Activated CD4-positive, alpha-beta T cell treated with anti-CD3 and anti-CD28 coated beads for 36 hours (primary cell): ENCODE measurements at regions not wholly inside any gene's neighbourhood (a gene's known extent, or its start where the extent isn't known, plus 50 kb on each side); places are given as distances from the start of the nearest gene placed in this dataset.

ENCODE experiments used
- ATAC-seq: fragments of 200-7000 bp; cut with Tn5 transposase; one replicate; pipeline ENCODE4 v1.10.0; 2021; ENCODE audit warnings: mild to moderate bottlenecking, moderate library complexity
- CTCF ChIA-PET: fragments of 350-600 bp; sonication (Branson Sonifier 250); formaldehyde crosslinking; loops from one replicate; lab custom pipeline; 2021; ENCODE audit warnings: antibody characterized with exemption; lab: Charles Lee
- POLR2A ChIA-PET: fragments of 350-600 bp; sonication (Branson Sonifier 250); formaldehyde crosslinking; loops from one replicate; lab custom pipeline; 2021; ENCODE audit warnings: antibody characterized with exemption, inconsistent platforms; lab: Charles Lee
- DNase-seq: peaks from one replicate; pipeline ENCODE4 v3.0.0-alpha.2; 2020
- H3K27ac Mint-ChIP-seq: one replicate; pipeline ENCODE4 v1.8.0; 2021; ENCODE audit warnings: mixed read lengths
- H3K27me3 Mint-ChIP-seq: one replicate; pipeline ENCODE4 v1.8.0; 2021; ENCODE audit warnings: mixed read lengths
- H3K36me3 Mint-ChIP-seq: one replicate; pipeline ENCODE4 v1.8.0; 2021; ENCODE audit warnings: low read depth, mixed read lengths
- H3K4me1 Mint-ChIP-seq: one replicate; pipeline ENCODE4 v1.8.0; 2021; ENCODE audit warnings: mixed read lengths
- H3K4me3 Mint-ChIP-seq: one replicate; pipeline ENCODE4 v1.8.0; 2021; ENCODE audit warnings: mild to moderate bottlenecking, moderate library complexity, mixed read lengths
- H3K9me3 Mint-ChIP-seq: one replicate; pipeline ENCODE4 v1.8.0; 2021; ENCODE audit warnings: low read depth, mixed read lengths
- intact Hi-C, 2 experiments: fragments of 100-400 bp; cut with DNase I in 1 of 2; cut with micrococcal nuclease in 1 of 2; formaldehyde crosslinking; loops; one replicate each; pipeline versions ENCODE4 v1.14.2 to v1.15.1; 2022 to 2024; cut with DNase I, micrococcal nuclease

DNA sequence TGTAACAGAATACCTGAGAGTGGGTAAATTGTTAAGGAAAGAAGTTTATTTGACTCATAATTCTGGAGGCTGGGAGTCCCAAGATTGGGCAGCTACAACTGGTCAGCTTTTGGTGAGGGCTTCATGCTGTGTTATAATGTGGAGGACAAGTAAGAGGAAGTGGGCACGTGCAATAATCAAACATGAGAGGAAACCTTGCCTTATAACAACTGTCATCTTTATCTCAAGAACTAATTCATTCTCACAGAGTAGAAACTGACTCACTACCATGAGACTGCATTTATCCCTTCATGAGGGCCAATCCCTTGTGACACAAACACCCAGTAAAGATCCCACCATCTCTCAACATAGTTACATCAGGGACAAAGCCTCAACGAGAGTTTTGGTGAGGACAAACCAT, 318.1 kb upstream of the NT5C1B start:
- ATAC-seq (no peak), DNase-seq (no peak)
- CTCF ChIA-PET = no interaction called here
- peaks cover 2% of the 10 kb centered on the region for H3K9me3 Mint-ChIP-seq
- no peaks in the 10 kb centered on the region for H3K27me3 Mint-ChIP-seq
- intact Hi-C loops = no loop called here
- H3K4me3 Mint-ChIP-seq = no peak overlapping the region
- H3K27ac Mint-ChIP-seq = no peak overlapping the region
- no peaks in the 10 kb centered on the region for H3K36me3 Mint-ChIP-seq
- H3K4me1 Mint-ChIP-seq = no peaks in the 10 kb centered on the region
- POLR2A ChIA-PET = no interaction called here

DNA sequence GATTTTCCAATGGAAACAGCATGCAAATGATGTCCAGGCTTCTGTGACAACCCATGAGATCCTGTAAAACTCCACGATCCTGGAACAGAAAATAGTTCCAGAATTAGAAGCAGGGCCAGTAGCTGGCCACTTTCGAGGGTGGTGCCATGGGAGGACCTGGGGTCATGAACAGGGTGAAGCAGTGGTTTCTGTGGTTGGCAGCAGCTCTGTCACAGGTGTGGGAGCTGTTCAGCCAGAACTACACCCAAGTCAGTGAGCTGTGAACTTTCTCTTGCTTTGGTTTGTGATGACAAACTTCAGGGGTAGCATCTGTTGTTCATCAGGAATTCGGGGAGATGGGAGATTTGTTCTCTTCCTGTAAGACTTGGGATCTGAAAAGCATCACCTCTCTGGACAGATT, 314.4 kb upstream of the NT5C1B start:
- no peak overlapping the region for H3K27ac Mint-ChIP-seq
- no peak overlapping the region for H3K4me3 Mint-ChIP-seq
- ATAC-seq (no peak), DNase-seq (no peak)
- ChIA-PET POLR2A (no interaction called here), CTCF (interaction anchor here (0.7 kb wide), 1 partner anchor 65 kb away, joined by 3 read pairs; no protein-coding TSS in a partner anchor)
- no peaks in the 10 kb centered on the region for H3K4me1 Mint-ChIP-seq
- intact Hi-C loops = no loop called here
- H3K27me3 Mint-ChIP-seq = no peaks in the 10 kb centered on the region
- H3K9me3 Mint-ChIP-seq = peaks cover 2% of the 10 kb centered on the region
- no peaks in the 10 kb centered on the region for H3K36me3 Mint-ChIP-seq

DNA sequence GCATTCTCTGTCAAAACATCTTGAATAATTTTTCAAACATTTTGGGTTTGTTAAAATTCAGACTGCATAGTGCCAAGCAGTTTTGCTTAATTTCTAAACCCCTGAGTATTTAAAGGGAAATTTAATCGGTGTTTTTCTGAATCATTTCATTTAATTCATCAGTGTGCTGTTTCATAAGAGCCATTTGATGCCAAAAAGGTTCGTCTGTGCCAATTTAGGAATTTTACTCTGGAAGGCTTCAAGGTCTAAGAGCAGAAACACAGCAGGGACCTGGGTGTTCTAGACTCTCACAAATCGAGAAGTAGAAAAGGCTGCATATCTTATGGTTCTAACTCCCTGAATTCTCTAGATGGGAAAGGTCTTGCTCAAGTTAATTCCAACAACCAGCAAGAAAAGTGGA, 311.9 kb upstream of the NT5C1B start:
- no peaks in the 10 kb centered on the region for H3K27me3 Mint-ChIP-seq
- peaks cover 2% of the 10 kb centered on the region for H3K9me3 Mint-ChIP-seq
- ChIA-PET POLR2A (no interaction called here), CTCF (no interaction called here)
- H3K4me3 Mint-ChIP-seq = no peak overlapping the region
- no peak for DNase-seq
- H3K4me1 Mint-ChIP-seq = no peaks in the 10 kb centered on the region
- intact Hi-C loops = no loop called here
- ATAC-seq = no peak
- no peaks in the 10 kb centered on the region for H3K36me3 Mint-ChIP-seq
- no peak overlapping the region for H3K27ac Mint-ChIP-seq

DNA sequence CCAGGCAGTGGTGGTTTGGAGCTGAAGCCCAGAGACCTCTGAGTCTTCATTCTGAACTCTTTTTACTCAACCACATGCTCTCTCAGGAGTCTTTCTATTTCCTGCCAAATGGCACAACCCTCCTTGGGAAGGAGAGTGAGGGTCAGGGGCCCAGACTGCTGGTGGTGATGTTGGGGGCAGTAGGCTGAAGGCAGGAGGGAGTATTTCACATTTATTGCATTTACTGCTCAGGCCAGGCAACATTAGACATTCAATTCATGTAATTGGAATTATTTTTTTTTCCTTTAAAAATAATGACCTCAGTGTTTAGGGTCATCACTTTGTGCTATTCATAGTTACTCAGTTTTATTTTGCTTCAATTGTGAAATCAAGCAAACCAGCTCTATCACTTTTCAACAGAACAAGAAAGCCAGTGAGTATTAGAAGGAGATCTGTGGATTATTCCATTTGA, 311.3 kb upstream of the NT5C1B start:
- H3K27ac Mint-ChIP-seq = no peak overlapping the region
- POLR2A ChIA-PET = no interaction called here
- no peaks in the 10 kb centered on the region for H3K36me3 Mint-ChIP-seq
- H3K9me3 Mint-ChIP-seq = no peaks in the 10 kb centered on the region
- intact Hi-C loops = no loop called here
- ATAC-seq (no peak), DNase-seq (no peak)
- CTCF ChIA-PET = no interaction called here
- no peaks in the 10 kb centered on the region for H3K27me3 Mint-ChIP-seq
- no peaks in the 10 kb centered on the region for H3K4me1 Mint-ChIP-seq
- no peak overlapping the region for H3K4me3 Mint-ChIP-seq

DNA sequence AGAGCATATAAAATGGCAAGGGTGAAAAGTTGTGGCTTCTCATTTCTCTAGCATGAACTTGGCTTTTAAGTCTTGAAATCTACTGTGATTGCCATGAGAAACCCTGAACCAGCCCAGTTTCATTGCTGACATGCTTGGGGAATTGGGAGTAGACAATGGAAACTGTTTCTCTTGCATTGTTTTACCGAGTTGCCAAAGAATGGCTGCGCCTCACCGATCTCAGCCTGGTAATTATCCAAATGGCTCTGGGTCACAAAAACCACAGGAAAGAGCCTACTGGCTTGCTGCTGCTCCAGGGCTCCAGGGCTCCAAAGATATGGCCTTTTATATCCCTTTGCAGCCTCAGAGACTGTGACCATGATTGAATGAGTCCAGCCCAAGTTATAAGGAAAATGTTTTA, 310.4 kb upstream of the NT5C1B start:
- H3K27me3 Mint-ChIP-seq = no peaks in the 10 kb centered on the region
- H3K9me3 Mint-ChIP-seq = no peaks in the 10 kb centered on the region
- intact Hi-C loops = no loop called here
- H3K27ac Mint-ChIP-seq = no peak overlapping the region
- H3K4me1 Mint-ChIP-seq = no peaks in the 10 kb centered on the region
- CTCF ChIA-PET = no interaction called here
- DNase-seq (no peak), ATAC-seq (no peak)
- no peaks in the 10 kb centered on the region for H3K36me3 Mint-ChIP-seq
- no peak overlapping the region for H3K4me3 Mint-ChIP-seq
- POLR2A ChIA-PET = no interaction called here

DNA sequence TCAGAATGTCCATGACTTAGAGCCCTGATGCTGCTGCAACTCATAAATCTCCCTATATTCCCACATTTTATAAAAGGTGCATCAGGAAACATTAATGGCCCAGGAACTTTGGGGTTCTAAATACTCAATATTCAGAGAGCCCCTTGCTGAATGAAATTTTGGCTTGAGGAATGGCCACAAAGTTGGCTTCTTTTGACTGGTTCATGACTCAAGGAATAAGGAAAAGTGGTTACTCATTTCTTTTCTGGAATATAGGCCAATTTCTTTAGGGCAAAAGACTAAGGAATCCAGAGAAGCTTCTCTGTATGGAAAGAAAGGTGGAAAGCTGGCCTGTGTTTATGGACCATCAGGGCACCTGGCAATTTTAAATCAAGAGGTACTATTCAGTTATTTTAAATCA, 308.9 kb upstream of the NT5C1B start:
- no peak overlapping the region for H3K27ac Mint-ChIP-seq
- POLR2A ChIA-PET = no interaction called here
- ATAC-seq = no peak
- no peaks in the 10 kb centered on the region for H3K36me3 Mint-ChIP-seq
- no peaks in the 10 kb centered on the region for H3K4me1 Mint-ChIP-seq
- H3K9me3 Mint-ChIP-seq = no peaks in the 10 kb centered on the region
- intact Hi-C loops = no loop called here
- CTCF ChIA-PET = no interaction called here
- H3K27me3 Mint-ChIP-seq = no peaks in the 10 kb centered on the region
- no peak for DNase-seq
- no peak overlapping the region for H3K4me3 Mint-ChIP-seq

DNA sequence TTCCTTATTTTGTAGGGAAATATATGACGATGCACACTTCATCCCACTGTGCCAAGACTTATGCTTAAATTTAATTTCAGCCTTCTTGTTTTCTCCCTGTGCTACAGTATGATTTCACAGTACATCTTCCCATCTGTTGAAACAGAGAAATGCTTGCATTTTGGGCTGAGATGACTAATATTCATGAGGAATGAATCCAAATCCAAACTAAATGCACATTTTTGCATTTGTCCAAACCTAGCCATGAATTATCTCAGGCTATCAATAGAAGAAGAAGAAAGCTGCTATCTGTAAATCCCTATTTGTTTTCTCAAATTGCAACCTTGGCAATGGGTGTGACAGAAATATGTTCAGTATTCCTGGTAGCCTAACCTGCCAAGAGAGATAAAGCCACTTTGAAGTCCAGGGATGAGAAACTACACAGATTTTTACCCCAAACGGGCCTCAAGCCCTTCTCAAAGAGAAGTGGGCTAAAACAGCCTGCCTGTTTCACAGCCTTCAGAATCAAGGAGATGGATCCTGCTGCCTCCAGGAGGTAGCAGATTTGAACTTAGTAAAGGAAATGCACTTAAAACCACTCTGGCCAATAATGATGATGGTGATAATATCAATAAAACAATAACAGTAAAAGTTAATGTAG, 306.9 kb upstream of the NT5C1B start:
- CTCF ChIA-PET = no interaction called here
- no peaks in the 10 kb centered on the region for H3K4me1 Mint-ChIP-seq
- intact Hi-C loops = no loop called here
- no peak overlapping the region for H3K4me3 Mint-ChIP-seq
- no peaks in the 10 kb centered on the region for H3K36me3 Mint-ChIP-seq
- POLR2A ChIA-PET = no interaction called here
- DNase-seq = no peak
- H3K27me3 Mint-ChIP-seq = no peaks in the 10 kb centered on the region
- ATAC-seq = no peak
- H3K27ac Mint-ChIP-seq = no peak overlapping the region
- H3K9me3 Mint-ChIP-seq = no peaks in the 10 kb centered on the region

DNA sequence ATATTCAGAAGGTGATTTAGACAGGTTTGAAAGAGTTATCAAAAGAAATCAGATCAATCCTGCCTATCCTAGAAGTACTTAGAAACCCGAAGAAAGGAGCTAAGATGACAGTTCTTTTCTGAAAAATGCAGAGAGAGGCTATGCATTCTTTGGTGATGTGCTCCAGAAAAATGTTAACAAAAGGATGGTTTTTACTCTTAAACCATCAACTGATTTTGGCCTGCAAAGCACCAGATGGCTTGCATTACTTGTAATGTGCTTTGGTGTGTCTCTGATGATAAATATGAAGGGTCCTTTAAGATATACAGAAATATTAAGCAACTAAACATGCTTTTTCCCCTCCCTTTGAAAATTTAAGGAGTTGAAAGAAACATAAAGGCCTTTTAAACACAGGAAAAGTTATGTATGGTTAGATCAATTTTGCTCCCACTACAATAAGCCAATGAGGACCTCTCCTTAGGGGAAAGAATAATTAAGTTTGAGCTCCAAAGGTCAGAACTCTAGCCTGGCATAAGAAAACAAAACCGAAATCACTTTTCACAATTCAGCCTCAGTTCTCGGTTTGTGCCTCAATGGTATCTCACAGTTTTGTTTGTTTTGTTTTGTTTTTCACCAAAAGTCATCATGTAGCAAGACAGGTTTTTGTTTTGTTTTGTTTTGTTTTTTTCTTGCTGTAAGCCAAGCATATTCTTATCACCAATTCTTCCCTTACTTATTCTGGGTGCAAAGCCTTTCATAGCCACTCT, 302.4 kb upstream of the NT5C1B start:
- Mint-ChIP-seq H3K27me3 (no peaks in the 10 kb centered on the region), H3K27ac (no peak overlapping the region), H3K4me1 (no peaks in the 10 kb centered on the region), H3K9me3 (no peaks in the 10 kb centered on the region), H3K4me3 (no peak overlapping the region), H3K36me3 (no peaks in the 10 kb centered on the region)
- ATAC-seq (no peak), DNase-seq (no peak)
- POLR2A ChIA-PET = no interaction called here
- CTCF ChIA-PET = no interaction called here
- intact Hi-C loops = no loop called here

DNA sequence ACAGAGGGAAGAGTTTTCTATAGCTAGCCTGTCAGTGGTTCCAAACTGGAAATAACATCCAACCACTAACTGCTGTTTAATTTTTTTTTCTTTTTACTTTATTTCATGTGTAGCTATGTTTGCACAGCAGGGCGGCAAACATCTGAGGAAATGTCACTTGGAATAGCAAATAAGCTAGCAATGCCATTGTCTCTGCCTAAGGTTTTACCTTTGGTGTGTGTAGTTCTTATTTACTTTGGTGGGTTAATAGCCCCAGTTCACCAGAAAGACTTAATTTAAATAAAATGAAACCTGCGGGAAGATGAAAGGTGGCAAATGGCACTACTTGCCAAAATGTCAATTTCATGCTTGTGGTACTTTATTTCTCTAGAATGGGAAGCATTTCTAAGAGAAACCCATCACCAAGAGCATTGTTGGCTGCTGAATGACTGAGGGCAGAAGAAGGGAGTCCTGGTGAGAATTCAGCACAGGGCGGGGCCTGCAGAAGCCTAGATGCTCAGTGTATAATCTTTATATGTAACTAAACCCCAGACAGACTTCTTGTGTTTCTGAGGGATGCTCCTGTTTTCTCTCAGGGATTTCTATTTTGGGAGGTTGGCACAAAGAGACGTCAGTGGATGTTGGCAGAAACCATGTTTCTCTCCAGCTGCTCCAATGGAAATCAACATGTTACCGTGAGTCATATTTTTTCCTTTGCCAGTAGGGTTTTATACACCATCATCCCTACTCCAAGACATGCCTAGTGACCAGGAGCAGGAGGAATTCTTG, 300.4 kb upstream of the NT5C1B start:
- CTCF ChIA-PET = no interaction called here
- Mint-ChIP-seq H3K4me1 (no peaks in the 10 kb centered on the region), H3K27ac (no peak overlapping the region), H3K9me3 (no peaks in the 10 kb centered on the region), H3K36me3 (no peaks in the 10 kb centered on the region), H3K4me3 (no peak overlapping the region), H3K27me3 (no peaks in the 10 kb centered on the region)
- ATAC-seq = no peak
- intact Hi-C loops = no loop called here
- DNase-seq = no peak
- POLR2A ChIA-PET = no interaction called here

DNA sequence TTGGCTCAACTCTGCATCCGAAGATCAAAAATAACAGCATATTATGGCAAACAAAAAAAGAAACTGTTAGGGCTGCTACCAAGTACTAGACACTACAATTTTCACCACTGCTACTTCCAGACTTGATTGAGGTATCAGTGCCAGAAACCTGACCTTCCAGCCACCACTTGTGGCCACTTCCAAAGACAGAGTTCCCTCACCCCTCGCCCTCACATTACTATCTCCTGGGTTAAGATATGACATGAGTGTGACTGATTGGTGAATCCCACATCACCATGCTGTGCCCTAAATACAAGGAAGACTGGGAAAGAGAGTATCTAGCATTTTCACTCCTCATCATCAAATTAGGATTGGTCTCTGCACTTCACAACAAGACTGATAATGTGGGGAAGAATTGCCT, 296.1 kb upstream of the NT5C1B start:
- no peaks in the 10 kb centered on the region for H3K27me3 Mint-ChIP-seq
- intact Hi-C loops = no loop called here
- no peak overlapping the region for H3K27ac Mint-ChIP-seq
- no peak for DNase-seq
- no peaks in the 10 kb centered on the region for H3K36me3 Mint-ChIP-seq
- ChIA-PET CTCF (no interaction called here), POLR2A (no interaction called here)
- no peaks in the 10 kb centered on the region for H3K4me1 Mint-ChIP-seq
- no peak for ATAC-seq
- H3K9me3 Mint-ChIP-seq = no peaks in the 10 kb centered on the region
- no peak overlapping the region for H3K4me3 Mint-ChIP-seq

DNA sequence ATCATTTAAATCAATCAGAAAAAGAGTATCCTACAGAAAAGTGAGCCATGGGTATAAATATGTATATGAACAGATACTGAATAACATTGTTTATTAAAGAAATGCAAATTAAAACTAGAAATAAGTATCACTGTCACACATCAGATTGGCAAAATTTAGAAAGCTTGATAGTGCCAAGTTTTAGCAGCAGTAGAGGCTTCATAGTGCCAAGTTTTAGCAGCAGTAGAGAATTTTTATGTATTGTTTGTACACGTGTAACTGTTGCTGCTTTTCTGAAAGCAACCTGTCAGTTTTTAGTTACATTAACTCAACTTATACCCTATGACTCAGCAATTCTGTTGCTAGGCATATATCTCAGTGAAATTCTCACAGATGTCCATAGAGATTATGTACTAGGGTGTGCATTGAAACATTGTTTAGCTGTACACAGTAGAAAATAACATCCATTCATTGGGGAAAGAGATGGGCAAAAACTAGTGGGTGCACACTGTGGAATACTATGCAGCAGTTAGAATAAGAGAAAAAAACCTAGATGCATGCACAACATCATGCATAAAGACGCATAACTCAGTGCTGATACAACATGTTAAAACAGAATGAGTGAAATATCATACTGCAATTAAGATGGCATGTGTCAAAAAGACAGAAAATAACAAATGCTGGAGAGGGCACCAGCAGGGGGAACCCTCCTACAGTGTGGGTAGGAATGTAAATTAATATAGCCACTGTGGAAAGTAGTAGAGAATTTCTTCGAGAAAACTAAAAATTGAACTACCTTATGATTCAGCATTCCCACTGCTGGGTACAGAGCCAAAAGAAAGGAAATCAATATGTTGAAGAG, 294.5 kb upstream of the NT5C1B start:
- Mint-ChIP-seq H3K4me3 (no peak overlapping the region), H3K9me3 (peaks cover 3% of the 10 kb centered on the region), H3K4me1 (no peaks in the 10 kb centered on the region), H3K36me3 (no peaks in the 10 kb centered on the region), H3K27me3 (no peaks in the 10 kb centered on the region), H3K27ac (no peak overlapping the region)
- ChIA-PET POLR2A (no interaction called here), CTCF (no interaction called here)
- intact Hi-C loops = no loop called here
- ATAC-seq (no peak), DNase-seq (peak; percentile 29)
